K562 (cell line): ENCODE measurements at regions not wholly inside any gene's neighbourhood (a gene's known extent, or its start where the extent isn't known, plus 50 kb on each side); places are given as distances from the start of the nearest gene placed in this dataset.

ENCODE experiments used
- CBX1 ChIP-seq: sonication (generic); IDR thresholded peaks from 2 replicates; pipeline ENCODE4 v1.6.1; 2016; ENCODE audit warnings: antibody characterized with exemption, low read depth, mild to moderate bottlenecking
- JUND ChIP-seq, 2 experiments: IDR thresholded peaks; 2 replicates in 1 of 2; 3 replicates in 1 of 2; pipeline ENCODE4 v1.6.1; 2011; ENCODE audit warnings: borderline replicate concordance in 2 of 2, low read depth in 2 of 2, low read length in 2 of 2, improper control_type of control experiment in 1 of 2, missing biosample characterization in 1 of 2, missing genetic modification characterization in 1 of 2, missing genetic modification reagents in 1 of 2
- NRF1 ChIP-seq, 2 experiments: fragments of 450-650 bp; IDR thresholded peaks in 1 of 2; conservative IDR thresholded peaks in 1 of 2; 2 replicates each; pipeline ENCODE4 v1.6.1; 2014; ENCODE audit warnings: mild to moderate bottlenecking in 2 of 2
- RREB1 ChIP-seq: fragments of 250-450 bp; sonication (Bioruptor Pico); IDR thresholded peaks from 2 replicates; pipeline ENCODE4 v1.4.0; 2020
- SMAD3 ChIP-seq: fragments of 450-650 bp; formaldehyde crosslinking; conservative IDR thresholded peaks from 2 replicates; pipeline ENCODE4 v1.4.0; 2020; ENCODE audit warnings: mild to moderate bottlenecking
- UBTF ChIP-seq, 2 experiments: IDR thresholded peaks; 2 replicates each; pipeline ENCODE4 v1.6.1; 2012; ENCODE audit warnings: improper control_type of control experiment in 2 of 2, low read depth in 2 of 2, low read length in 2 of 2, borderline replicate concordance in 1 of 2
- WHSC1 ChIP-seq: IDR thresholded peaks from one replicate; pipeline ENCODE4 v1.6.1; 2012; ENCODE audit warnings: low read length, control low read depth, inconsistent platforms
- ZNF143 ChIP-seq: sonication (generic); formaldehyde crosslinking; IDR thresholded peaks from 2 replicates; pipeline ENCODE4 v1.9.0; 2022; ENCODE audit warnings: mild to moderate bottlenecking, missing genetic modification reagents
- ZNF395 ChIP-seq: fragments of 200-800 bp; sonication (Bioruptor generic); IDR thresholded peaks from 2 replicates; pipeline ENCODE4 v1.6.1; 2017; ENCODE audit warnings: missing genetic modification characterization, missing compliant biosample characterization
- ZNF75A ChIP-seq: fragments of 450-650 bp; formaldehyde crosslinking; IDR thresholded peaks from 2 replicates; pipeline ENCODE4 v1.4.0; 2020; ENCODE audit warnings: mild to moderate bottlenecking

GRCh38 chr4:159506801-159507517 lies 404.1 kb downstream of the RAPGEF2 start (continued):
- TF ChIP-seq RREB1 (CRISPR knock-in tag) (no peak), UBTF (IDR thresholded peaks at IDR 0.05; ENCODE audit: borderline replicate concordance in 1 of 2, low read depth in 2 of 2, low read length in 2 of 2) (no peak), ZNF75A (CRISPR knock-in tag) (no peak), CBX1 (no peak), JUND (IDR thresholded peaks at IDR 0.05; ENCODE audit: borderline replicate concordance, low read depth, low read length) (no peak), JUND (tag; IDR thresholded peaks at IDR 0.05; ENCODE audit: borderline replicate concordance, low read depth, low read length) (no peak), ZNF143 (CRISPR knock-in tag) (no peak), WHSC1 (no peak), NRF1 (conservative IDR thresholded peaks at IDR 0.05 in 1 of 2, IDR thresholded peaks at IDR 0.05 in 1 of 2) (no peak), SMAD3 (CRISPR knock-in tag) (no peak), ZNF395 (no peak)
